Heart right ventricle (tissue), 16 donors: ENCODE measurements at regions not wholly inside any gene's neighbourhood (a gene's known extent, or its start where the extent isn't known, plus 50 kb on each side); places are given as distances from the start of the nearest gene placed in this dataset.

Source experiments
- ATAC-seq, 8 donors: fragments of 200-7000 bp; cut with Tn5 transposase; one replicate each; pipeline ENCODE4 v1.9.1; 2020; ENCODE audit warnings: mild to moderate bottlenecking in 8 of 8, moderate library complexity in 8 of 8, moderate number of reproducible peaks in 1 of 8
- DNase-seq, 2 donors: peaks; one replicate each; pipeline ENCODE4 v3.0.0-alpha.2; 2020
- H3K27ac ChIP-seq, 10 donors: fragments of 200-600 bp; sonication (generic) in 2 of 10; one replicate each; pipeline versions ENCODE4 v1.5.0 to v1.8.0; 2020 to 2022; ENCODE audit warnings: mild to moderate bottlenecking in 3 of 10
- H3K27me3 ChIP-seq, 7 donors: fragments of 200-600 bp; one replicate each; pipeline ENCODE4 v1.8.0; 2021 to 2022; ENCODE audit warnings: mild to moderate bottlenecking in 2 of 7
- H3K36me3 ChIP-seq, 9 donors: fragments of 200-600 bp; sonication (generic) in 1 of 9; one replicate each; pipeline versions ENCODE4 v1.5.0 to v1.8.0; 2020 to 2022; ENCODE audit warnings: mild to moderate bottlenecking in 2 of 9
- H3K4me1 ChIP-seq, 9 donors: fragments of 200-600 bp; sonication (generic) in 1 of 9; one replicate each; pipeline versions ENCODE4 v1.5.0 to v1.8.0; 2020 to 2022; ENCODE audit warnings: mild to moderate bottlenecking in 4 of 9
- H3K4me3 ChIP-seq, 10 donors: fragments of 200-600 bp; sonication (generic) in 2 of 10; one replicate each; pipeline versions ENCODE4 v1.5.0 to v1.8.0; 2020 to 2022; ENCODE audit warnings: mild to moderate bottlenecking in 7 of 10, moderate library complexity in 2 of 10
- H3K9me3 ChIP-seq, 11 donors: fragments of 200-600 bp in 10 of 11; sonication (generic) in 2 of 11; one replicate each; pipeline versions ENCODE4 v1.5.0 to v1.8.0; 2013 to 2022; ENCODE audit warnings: mild to moderate bottlenecking in 2 of 11, control low read depth in 1 of 11, moderate library complexity in 1 of 11
- CTCF ChIP-seq, 9 donors: fragments of 200-600 bp; sonication (generic) in 2 of 9; IDR thresholded peaks; one replicate each; pipeline versions ENCODE4 v1.5.0 to v1.8.0; 2021 to 2022; ENCODE audit warnings: antibody characterized with exemption in 9 of 9, mild to moderate bottlenecking in 5 of 9, moderate library complexity in 1 of 9
- WGBS, 2 donors: extraction: QIAGEN DNeasy Blood & Tissue Kit; methylation state at CpG; one replicate each; pipeline ENCODE4 v1.1.7; 2013; ENCODE audit warnings: inconsistent platforms in 1 of 2; 5-methylcytosine and 5-hydroxymethylcytosine counted together
- intact Hi-C, 10 donors: fragments of 100-400 bp; cut with DNase I; formaldehyde crosslinking; loops; one replicate each; pipeline versions ENCODE4 v1.11.1 to v1.14.2; 2022
- donor health status: Arrhythmogenic right ventricular cardiomyopathy.
- donor health status: ischemic (EF 13 %, LVEDD 7.1; RV severe dilation, severe dysfunction).
- donor health status: healthy with polysubstance abuse.
- donor health status: DM: no; HTN: yes; CAD: no.
- donor health status: DM: no; HTN: no; CAD: no.
- donor health status: ischemic (EF 25% LVEDD 6.9; RV normal size, moderate dysfunction).
- donor health status: ischemic (EF 25% LVEDD 5.7; RV mildly dilated, moderate dysfunction).
- donor health status: healthy.
- donor health status: DM: yes; HTN: yes; CAD: no.
- donor health status: Ischemic cardiomyopathy.
- donor health status: ischemic (EF 35%, LVEDD 5.7; RV mildly dilated, moderate dysfunction).
- donor health status: nonischemic (EF 11% LVEDD 7.7; RV severe dilation, severe dysfunction).
- donor health status: DM: yes; HTN: yes; CAD: no.
- donor health status: PGD.
- donor health status: ischemic (EF 29% LVEDD 5.4; RV normal size, mild dysfunction).
- donor health status: nonischemic (EF 23%, LVEDD 6.1; RV moderate dilation, normal function).

DNA sequence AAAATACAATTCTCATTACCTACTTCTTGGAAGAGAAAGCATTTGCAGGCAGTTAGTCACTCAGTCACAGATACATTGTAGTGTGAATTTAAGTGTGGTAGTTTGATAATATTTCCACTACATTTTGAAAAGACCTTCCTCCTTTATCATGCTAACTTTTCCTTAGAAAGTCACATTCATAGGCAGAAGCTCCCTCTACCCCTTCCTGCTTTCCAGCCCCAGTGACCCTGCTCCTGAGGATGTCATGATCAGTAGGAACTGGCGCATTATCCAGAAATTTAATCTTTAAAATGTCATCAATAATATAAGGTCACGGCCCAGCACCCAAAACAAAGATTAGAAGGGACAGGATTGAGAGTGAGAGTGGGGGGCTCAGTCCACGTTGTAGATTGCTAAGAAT, 707.4 kb upstream of the STXBP6 start:
- no peak overlapping the region for H3K27ac ChIP-seq
- H3K9me3 ChIP-seq: no peaks in the 10 kb centered on the region
- H3K36me3 ChIP-seq: no peaks in the 10 kb centered on the region
- H3K27me3 ChIP-seq: no peaks in the 10 kb centered on the region
- intact Hi-C loops: no loop called here
- no peaks in the 10 kb centered on the region for H3K4me1 ChIP-seq
- WGBS, 2 donors: 60 to 65% methylated on average over 3 of the region's 3 CpGs
- H3K4me3 ChIP-seq: no peak overlapping the region
- DNase-seq (no peak), ATAC-seq (no peak)
- no peak for TF ChIP-seq CTCF (IDR thresholded peaks at IDR 0.05)

- DNase-seq (no peak), ATAC-seq (no peak)
- no peaks in the 10 kb centered on the region for H3K27me3 ChIP-seq
- H3K9me3 ChIP-seq: no peaks in the 10 kb centered on the region
- no peak for TF ChIP-seq CTCF (IDR thresholded peaks at IDR 0.05)
- H3K4me1 ChIP-seq: no peaks in the 10 kb centered on the region
- WGBS, 2 donors: 67 to 72% methylated on average over 4 of the region's 4 CpGs
- intact Hi-C loops: no loop called here
- H3K4me3 ChIP-seq: no peak overlapping the region
- H3K27ac ChIP-seq: no peak overlapping the region
- H3K36me3 ChIP-seq: no peaks in the 10 kb centered on the region
Observed at GRCh38 chr14:25756876-25757275, 706.9 kb upstream of the STXBP6 start.

DNA sequence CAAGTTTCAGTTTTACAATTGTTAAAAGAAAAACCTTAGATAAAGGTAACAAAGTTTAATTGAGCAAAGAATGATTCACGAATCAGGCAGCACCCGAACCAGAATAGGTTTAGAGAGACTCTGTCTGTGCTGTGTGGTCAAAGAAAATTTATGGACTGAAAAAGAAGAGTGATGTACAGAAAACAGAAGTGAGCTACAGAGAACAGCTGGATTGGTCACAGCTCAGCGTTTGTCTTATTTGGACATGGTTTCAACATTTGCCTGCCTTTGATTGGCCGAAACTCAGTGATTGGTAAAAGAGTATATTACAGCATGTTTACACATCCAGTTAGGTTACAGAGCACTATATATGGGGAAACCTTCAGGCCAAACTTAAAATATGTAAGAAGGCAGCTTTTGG, 703.2 kb upstream of the STXBP6 start:
- TF ChIP-seq CTCF (IDR thresholded peaks at IDR 0.05): no peak
- 78 to 79% methylated on average over 4 of the region's 4 CpGs for WGBS, 2 donors
- H3K27ac ChIP-seq: no peak overlapping the region
- H3K36me3 ChIP-seq: no peaks in the 10 kb centered on the region
- DNase-seq (no peak), ATAC-seq (no peak)
- H3K4me3 ChIP-seq: no peak overlapping the region
- intact Hi-C loops: no loop called here
- no peaks in the 10 kb centered on the region for H3K27me3 ChIP-seq
- H3K4me1 ChIP-seq: no peaks in the 10 kb centered on the region
- H3K9me3 ChIP-seq: peaks cover 0 to 4% (median 0%) of the 10 kb centered on the region in 11 donors

GRCh38 chr14:25750436-25750835, 700.5 kb upstream of the STXBP6 start:
- intact Hi-C loops: no loop called here
- no peak for TF ChIP-seq CTCF (IDR thresholded peaks at IDR 0.05)
- Histone ChIP-seq H3K4me3 (no peak overlapping the region), H3K4me1 (no peaks in the 10 kb centered on the region), H3K27me3 (no peaks in the 10 kb centered on the region), H3K9me3 (peaks cover 0 to 4% (median 0%) of the 10 kb centered on the region in 11 donors), H3K36me3 (no peaks in the 10 kb centered on the region), H3K27ac (no peak overlapping the region)
- DNase-seq (no peak), ATAC-seq (no peak)
- WGBS, 2 donors: 88 to 89% methylated on average over 1 of the region's 1 CpG
